ENCODE measurements at regions not wholly inside any gene's neighbourhood (a gene's known extent, or its start where the extent isn't known, plus 50 kb on each side); places are given as distances from the start of the nearest gene placed in this dataset.

DNA sequence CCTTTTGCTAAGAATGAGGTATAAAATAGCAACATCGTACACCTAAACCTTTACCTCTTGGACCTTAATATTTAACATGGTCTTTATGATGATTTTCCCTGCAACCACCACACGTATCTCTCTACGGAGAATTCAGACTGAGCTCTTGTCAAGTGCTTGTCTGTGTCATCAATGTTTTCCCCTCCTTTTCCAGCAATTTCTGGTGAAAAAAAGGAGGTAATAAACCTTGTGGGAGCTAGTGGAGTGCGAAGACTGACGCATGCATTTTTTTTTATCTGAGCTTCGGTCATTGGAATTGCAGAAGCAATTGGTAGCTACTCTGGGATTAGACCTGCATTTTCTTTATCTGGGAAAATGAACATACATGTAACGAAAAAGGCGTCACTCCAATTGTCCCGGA, 527.6 kb downstream of the TMEM114 start:
- ChIA-PET RAD21 (ENCODE audit: low non-redundant PET in 1 of 2, low total read pairs in 2 of 2, uncharacterized antibody in 2 of 2, unreplicated experiment in 2 of 2) (no interaction called here), POLR2A (no interaction called here), CTCF (no interaction called here)
- peaks cover 7 to 18% of the 10 kb centered on the region in 2 experiments; a peak in 2 of 4 replicates for H3K9me3 ChIP-seq (ENCODE audit: control insufficient read depth in 1 of 2, insufficient read depth in 1 of 2, low read depth in 1 of 2, low read length in 2 of 2)
- DNase-seq (ENCODE audit: low read depth, low spot score) (no peak), ATAC-seq (no peak)
- H3K27ac ChIP-seq (ENCODE audit: low read depth, low read length), result no peak overlapping the region
- H3K9ac ChIP-seq (ENCODE audit: low read length), result no peak overlapping the region
- intact Hi-C loops (cut with micrococcal nuclease), result no loop called here
- TF ChIP-seq CBX3 (IDR thresholded peaks at IDR 0.05; ENCODE audit: low read depth) (no peak), FOSL1 (IDR thresholded peaks at IDR 0.05; ENCODE audit: low read depth) (no peak), CTCF (IDR thresholded peaks at IDR 0.05 in 2 of 3, conservative IDR thresholded peaks at IDR 0.05 in 1 of 3; ENCODE audit: borderline replicate concordance in 1 of 3, insufficient read depth in 1 of 3, low read depth in 2 of 3, low read length in 2 of 3) (no peak), YY1 (IDR thresholded peaks at IDR 0.05; ENCODE audit: extremely low read depth, insufficient replicate concordance, low read depth, low read length) (no peak), ZNF274 (IDR thresholded peaks at IDR 0.05; ENCODE audit: low read depth, low read length) (no peak), ELF1 (IDR thresholded peaks at IDR 0.05; ENCODE audit: borderline replicate concordance, low read depth) (no peak), SRF (IDR thresholded peaks at IDR 0.05; ENCODE audit: low read depth) (no peak), TCF7L2 (IDR thresholded peaks at IDR 0.05; ENCODE audit: borderline replicate concordance, extremely low read depth, insufficient read depth, insufficient read length) (no peak), EZH2phosphoT487 (IDR thresholded peaks at IDR 0.05; ENCODE audit: borderline replicate concordance) (no peak), ATF3 (IDR thresholded peaks at IDR 0.05) (no peak), EGR1 (IDR thresholded peaks at IDR 0.05; ENCODE audit: low read depth) (no peak), RAD21 (IDR thresholded peaks at IDR 0.05; ENCODE audit: low read depth) (no peak)
- no peaks in the 10 kb centered on the region for H3K27me3 ChIP-seq (ENCODE audit: insufficient read depth, low read length)
- no peaks in the 10 kb centered on the region for H3K79me2 ChIP-seq (ENCODE audit: insufficient read depth, low read length)
- H3K36me3 ChIP-seq (ENCODE audit: control insufficient read depth in 1 of 2, insufficient read depth in 2 of 2, low read length in 2 of 2), result no peaks in the 10 kb centered on the region
- no peak overlapping the region for H3K4me2 ChIP-seq (ENCODE audit: low read length)
- no peaks in the 10 kb centered on the region for H4K20me1 ChIP-seq (ENCODE audit: insufficient read depth)
- H3K4me3 ChIP-seq (replicated peaks in 1 of 2; ENCODE audit: low read depth in 1 of 2, low read length in 2 of 2), result no peak overlapping the region
- H3K9me2 ChIP-seq (ENCODE audit: insufficient read depth), result no peaks in the 10 kb centered on the region
- BruUV-seq (replicated peaks), result no TSS peak
- H2AFZ ChIP-seq (ENCODE audit: low read depth, low read length, poor library complexity, severe bottlenecking), result no peak overlapping the region
- H3K4me1 ChIP-seq (ENCODE audit: control insufficient read depth in 1 of 2, insufficient read depth in 2 of 2, low read length in 2 of 2), result no peaks in the 10 kb centered on the region

Measured in HCT116 (cell line).